Left cardiac atrium (tissue), 4 donors: ENCODE measurements at regions not wholly inside any gene's neighbourhood (a gene's known extent, or its start where the extent isn't known, plus 50 kb on each side); places are given as distances from the start of the nearest gene placed in this dataset.
A peak's percentile ranks its signal among the peaks of the same experiment; 100 is the strongest.

Experiments used
- ATAC-seq, 2 donors: fragments of 200-7000 bp; cut with Tn5 transposase; one replicate each; pipeline ENCODE4 v1.9.1; 2020; ENCODE audit warnings: mild to moderate bottlenecking in 2 of 2, moderate library complexity in 2 of 2
- DNase-seq: peaks from one replicate; pipeline ENCODE4 v3.0.0-alpha.2; 2020
- intact Hi-C, 2 donors: fragments of 100-400 bp; cut with DNase I; formaldehyde crosslinking; loops; one replicate each; pipeline versions ENCODE4 v1.14.1 to v1.15.1; 2022 to 2023
- donor health status: DM: no; HTN: yes; CAD: no.
- donor health status: DM: no; HTN: yes; CAD: no; lungs with severe emphysema.
- donor health status: DM: yes; HTN: yes; CAD: no.
- donor health status: Dilated cardiomyopathy.

GRCh38 chr3:77935418-77935817 is 895.5 kb downstream of the ROBO2 start:
- intact Hi-C loops, result no loop called here
- ATAC-seq (no peak), DNase-seq (no peak)

- intact Hi-C loops, result no loop called here
- DNase-seq, result no peak
- ATAC-seq, result no peak
Observed at GRCh38 chr3:77939726-77940125, 899.8 kb downstream of the ROBO2 start.

- ATAC-seq (no peak), DNase-seq (no peak)
- intact Hi-C loops, result no loop called here
Observed at GRCh38 chr3:77943598-77943997, 903.7 kb downstream of the ROBO2 start.

GRCh38 chr3:77945320-77945719 is 905.4 kb downstream of the ROBO2 start:
- ATAC-seq (no peak), DNase-seq (no peak)
- intact Hi-C loops, result no loop called here

GRCh38 chr3:77947671-77948070 is 907.8 kb downstream of the ROBO2 start:
- no peak for DNase-seq
- ATAC-seq, result no peak
- intact Hi-C loops, result no loop called here

GRCh38 chr3:77967621-77968020 is 927.7 kb downstream of the ROBO2 start:
- DNase-seq, result no peak
- ATAC-seq, result no peak
- intact Hi-C loops, result no loop called here

GRCh38 chr3:77976079-77976478 is 936.2 kb downstream of the ROBO2 start:
- intact Hi-C loops, result no loop called here

GRCh38 chr3:78003090-78003489 is 963.2 kb downstream of the ROBO2 start:
- intact Hi-C loops, result no loop called here
- DNase-seq (no peak), ATAC-seq (no peak)

More at GRCh38 chr3:77976079-77976478, 936.2 kb downstream of the ROBO2 start:
- DNase-seq (no peak), ATAC-seq (no peak)

GRCh38 chr3:78004571-78004970 is 964.7 kb downstream of the ROBO2 start:
- no peak for ATAC-seq
- DNase-seq, result no peak
- intact Hi-C loops, result no loop called here

GRCh38 chr3:78013653-78014052 is 973.8 kb downstream of the ROBO2 start:
- DNase-seq (no peak), ATAC-seq (no peak)
- intact Hi-C loops, result no loop called here

- intact Hi-C loops, result no loop called here
- ATAC-seq, result no peak
- no peak for DNase-seq
Observed at GRCh38 chr3:78015856-78016255, 976.0 kb downstream of the ROBO2 start.

- DNase-seq (no peak), ATAC-seq (no peak)
- intact Hi-C loops, result no loop called here
Observed at GRCh38 chr3:78021710-78022109, 981.8 kb downstream of the ROBO2 start.

GRCh38 chr3:78022232-78022631 is 982.3 kb downstream of the ROBO2 start:
- DNase-seq, result no peak
- intact Hi-C loops, result no loop called here
- no peak for ATAC-seq

GRCh38 chr3:78023257-78023656 is 983.4 kb downstream of the ROBO2 start:
- intact Hi-C loops, result no loop called here
- ATAC-seq, result no peak
- no peak for DNase-seq

- DNase-seq (no peak), ATAC-seq (no peak)
- intact Hi-C loops, result no loop called here
Observed at GRCh38 chr3:78025916-78026315, 986.0 kb downstream of the ROBO2 start.

- ATAC-seq (no peak), DNase-seq (no peak)
- intact Hi-C loops, result no loop called here
Observed at GRCh38 chr3:78026318-78026828, 986.5 kb downstream of the ROBO2 start.

GRCh38 chr3:78029775-78030174 is 989.9 kb downstream of the ROBO2 start:
- intact Hi-C loops, result no loop called here
- ATAC-seq, result no peak
- DNase-seq, result no peak

- intact Hi-C loops, result no loop called here
- DNase-seq (no peak), ATAC-seq (no peak)
Observed at GRCh38 chr3:78035131-78035641, 995.3 kb downstream of the ROBO2 start.

- intact Hi-C loops, result no loop called here
- DNase-seq, result no peak
- no peak for ATAC-seq
Observed at GRCh38 chr3:78041486-78041885, 1001.6 kb downstream of the ROBO2 start.

GRCh38 chr3:78046566-78046965 is 1006.7 kb downstream of the ROBO2 start:
- ATAC-seq (no peak), DNase-seq (no peak)
- intact Hi-C loops, result no loop called here

- intact Hi-C loops, result no loop called here
- DNase-seq (no peak), ATAC-seq (no peak)
Observed at GRCh38 chr3:78048698-78049097, 1008.8 kb downstream of the ROBO2 start.

GRCh38 chr3:78049521-78049920 is 1009.6 kb downstream of the ROBO2 start:
- DNase-seq (no peak), ATAC-seq (peak; percentile 53 to 61)
- intact Hi-C loops, result no loop called here
